Caki2 (cell line): ENCODE measurements at regions not wholly inside any gene's neighbourhood (a gene's known extent, or its start where the extent isn't known, plus 50 kb on each side); places are given as distances from the start of the nearest gene placed in this dataset.
A peak's percentile ranks its signal among the peaks of the same experiment; 100 is the strongest.

Experiments
- DNase-seq: peaks from one replicate; pipeline ENCODE4 v3.0.0-alpha.2; 2015; ENCODE audit warnings: low read depth
- in situ Hi-C: cut with HindIII; loops from 2 replicates; pipeline ENCODE4 v1.10.0; 2016; ENCODE audit warnings: low sequenced_read_pairs, low pct_unique_long_range_greater_than_20kb, mixed read lengths

DNA sequence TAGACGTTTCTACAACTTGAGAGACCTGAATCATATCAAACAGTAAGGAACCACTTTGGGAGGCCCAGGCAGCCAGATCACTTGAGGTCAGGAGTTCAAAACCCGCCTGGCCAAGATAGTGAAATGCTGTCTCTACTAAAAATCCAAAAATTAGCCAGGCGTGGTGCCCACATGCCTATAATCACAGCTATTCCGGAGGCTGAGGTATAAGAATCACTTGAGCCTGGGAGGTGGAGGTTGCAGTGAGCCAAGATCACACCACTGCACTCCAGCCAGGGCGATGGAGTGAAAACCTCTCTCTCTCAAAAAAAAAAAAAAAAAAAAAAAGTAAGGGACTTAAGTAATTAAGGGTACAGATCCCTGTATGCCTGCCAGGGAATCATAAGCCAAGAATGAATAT lies 103.4 kb upstream of the NUDT7 start:
- in situ Hi-C loops = no loop called here
- peak; percentile 46 for DNase-seq

- DNase-seq = no peak
- in situ Hi-C loops = no loop called here
Observed at GRCh38 chr16:77624085-77624484, 98.2 kb upstream of the NUDT7 start.

DNA sequence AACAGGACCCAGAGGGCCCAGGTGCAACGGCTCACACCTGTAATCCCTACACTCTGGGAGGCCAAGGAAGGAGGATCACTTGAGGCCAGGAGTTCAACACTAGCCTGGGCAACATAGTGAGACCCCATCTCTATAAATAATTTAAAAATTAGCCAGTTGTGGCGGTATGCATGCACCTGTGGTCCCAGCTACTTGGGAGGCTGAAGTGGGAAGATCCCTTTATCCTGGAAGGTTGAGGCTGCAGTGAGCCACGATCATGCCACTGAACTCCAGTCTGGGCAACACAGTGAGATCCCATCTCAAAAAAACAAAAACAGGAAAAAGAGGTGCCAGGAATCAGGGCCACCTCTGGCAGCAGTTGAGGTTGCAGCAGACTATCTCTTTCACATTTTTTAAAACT lies 85.7 kb upstream of the NUDT7 start:
- in situ Hi-C loops = no loop called here
- no peak for DNase-seq

- no peak for DNase-seq
- in situ Hi-C loops = no loop called here
Observed at GRCh38 chr16:77637940-77638339, 84.4 kb upstream of the NUDT7 start.

DNA sequence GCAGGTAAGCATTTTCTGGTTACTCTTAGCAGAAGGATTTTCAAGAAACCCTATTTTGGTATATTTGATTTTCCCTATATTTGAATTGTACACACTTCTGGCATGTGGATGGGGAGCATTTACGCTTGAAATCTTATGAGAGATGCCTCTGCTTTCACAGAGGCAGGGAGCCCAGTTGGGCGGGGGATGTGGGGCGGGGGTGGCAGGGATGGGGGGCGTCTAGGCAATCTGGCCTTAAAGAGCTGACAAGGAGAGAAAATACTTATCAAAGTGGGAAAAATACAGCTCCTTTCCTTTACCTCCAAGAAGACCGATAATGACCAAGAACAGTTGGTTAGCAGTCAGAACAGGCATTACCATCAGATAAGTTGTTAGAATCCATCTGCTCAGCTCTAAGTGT lies 79.1 kb upstream of the NUDT7 start:
- DNase-seq = no peak
- in situ Hi-C loops = no loop called here

DNA sequence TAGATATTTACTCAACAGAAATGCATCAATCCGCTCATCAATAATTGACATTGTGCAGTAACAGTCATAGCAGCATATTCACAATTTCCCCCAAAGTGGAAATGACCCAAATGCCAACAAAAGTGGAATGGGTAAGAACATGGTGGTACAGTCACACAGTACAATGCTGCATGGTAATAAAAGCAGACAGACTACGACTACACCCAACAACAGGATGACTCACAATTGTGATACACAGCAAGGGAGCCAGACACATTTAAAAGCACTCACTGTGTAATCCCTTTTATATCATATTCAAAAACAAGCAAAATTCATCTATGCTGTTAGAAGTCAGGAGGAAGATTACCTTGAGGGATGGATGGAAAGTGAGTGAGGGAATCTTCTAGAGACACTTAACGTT lies 76.5 kb upstream of the NUDT7 start:
- DNase-seq = no peak
- in situ Hi-C loops = no loop called here

GRCh38 chr16:77647726-77648125 lies 74.6 kb upstream of the NUDT7 start:
- in situ Hi-C loops = no loop called here
- DNase-seq = no peak

- in situ Hi-C loops = no loop called here
- DNase-seq = no peak
Observed at GRCh38 chr16:77650761-77651160, 71.6 kb upstream of the NUDT7 start.

- no peak for DNase-seq
- in situ Hi-C loops = no loop called here
Observed at GRCh38 chr16:77652399-77652798, 69.9 kb upstream of the NUDT7 start.

DNA sequence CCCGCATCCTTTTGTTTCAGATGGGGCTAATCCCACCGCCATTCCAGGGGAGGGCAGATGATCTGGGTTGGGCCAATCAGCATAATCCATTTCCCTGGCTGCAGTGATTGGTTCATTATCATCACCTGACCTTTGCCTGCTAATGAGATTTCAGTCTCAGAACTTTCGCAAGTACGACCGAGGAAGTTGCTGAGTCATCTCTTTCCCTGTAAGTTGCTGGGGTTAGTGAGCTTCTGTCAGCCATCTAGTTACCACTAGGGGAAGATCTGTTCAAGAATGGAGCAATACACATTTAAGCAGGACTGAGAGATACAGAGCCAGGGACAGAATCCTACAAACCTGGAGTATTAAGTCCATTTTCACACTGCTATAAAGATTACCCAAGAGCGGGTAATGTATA lies 65.3 kb upstream of the NUDT7 start:
- DNase-seq = peak; percentile 84
- in situ Hi-C loops = no loop called here

GRCh38 chr16:77660311-77660710 lies 62.0 kb upstream of the NUDT7 start:
- in situ Hi-C loops = no loop called here

DNA sequence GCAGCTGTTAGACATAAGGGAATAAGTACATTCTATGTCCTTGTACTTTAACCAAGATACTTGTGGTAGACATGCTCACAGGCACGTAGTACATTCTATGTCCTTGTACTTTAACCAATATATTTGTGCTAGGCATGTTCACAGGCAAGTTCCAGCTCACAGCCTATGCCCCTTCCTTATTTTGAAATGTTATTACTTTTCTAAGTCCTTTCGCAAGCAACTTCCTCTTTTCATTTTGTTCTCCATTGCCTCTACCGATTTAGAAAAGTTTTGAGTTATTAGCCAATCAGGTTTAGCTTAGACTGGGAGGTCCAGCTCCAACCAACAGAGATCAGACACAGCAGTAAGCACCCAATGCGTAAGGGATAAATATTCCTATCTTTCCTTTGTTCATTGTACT lies 60.1 kb upstream of the NUDT7 start:
- in situ Hi-C loops = no loop called here
- DNase-seq = no peak

More at GRCh38 chr16:77660311-77660710, 62.0 kb upstream of the NUDT7 start:
- DNase-seq = peak; percentile 51

DNA sequence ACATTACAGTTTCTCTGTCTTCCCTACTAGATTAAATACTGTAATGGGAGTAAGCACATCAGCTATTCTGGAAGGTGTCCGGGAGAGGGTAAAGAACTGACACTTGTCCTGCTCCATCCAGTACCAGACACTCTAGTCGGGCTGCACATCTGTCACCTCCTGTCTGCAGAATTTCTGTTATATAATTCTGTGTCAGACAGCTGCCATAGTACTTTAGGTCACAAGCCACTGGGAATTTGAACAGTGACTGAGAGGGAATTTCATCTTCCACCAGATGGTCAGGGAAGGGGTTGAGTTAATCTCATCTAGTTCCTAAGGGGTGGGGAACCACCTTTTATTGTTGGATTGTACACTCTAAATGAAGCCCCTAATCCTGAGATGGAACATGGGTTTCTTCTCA lies 58.6 kb upstream of the NUDT7 start:
- in situ Hi-C loops = no loop called here
- DNase-seq = no peak

GRCh38 chr16:77666771-77667170 lies 55.5 kb upstream of the NUDT7 start:
- DNase-seq = no peak
- in situ Hi-C loops = no loop called here

DNA sequence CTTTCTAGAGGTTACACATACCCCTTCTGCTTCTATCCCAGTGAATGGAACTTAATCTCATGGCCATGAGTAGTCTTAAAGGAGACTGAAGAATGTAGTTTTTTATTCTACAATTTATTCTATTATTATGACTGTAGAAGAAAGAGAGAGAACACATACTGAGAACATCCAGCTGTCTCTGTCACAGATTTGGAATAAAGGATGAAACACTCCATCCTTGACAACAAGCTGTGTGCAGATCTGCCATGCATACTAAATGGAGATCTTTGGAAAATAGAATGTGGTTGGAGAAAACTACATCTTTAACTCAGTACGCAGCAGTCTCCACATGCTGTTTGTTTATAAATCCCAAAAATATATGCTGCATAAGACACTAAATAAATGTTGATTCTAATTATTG lies 54.1 kb upstream of the NUDT7 start:
- DNase-seq = no peak
- in situ Hi-C loops = no loop called here

- no peak for DNase-seq
- in situ Hi-C loops = no loop called here
Observed at GRCh38 chr16:77669057-77669456, 53.3 kb upstream of the NUDT7 start.
